ENCODE measurements at regions not wholly inside any gene's neighbourhood (a gene's known extent, or its start where the extent isn't known, plus 50 kb on each side); places are given as distances from the start of the nearest gene placed in this dataset.

DNA sequence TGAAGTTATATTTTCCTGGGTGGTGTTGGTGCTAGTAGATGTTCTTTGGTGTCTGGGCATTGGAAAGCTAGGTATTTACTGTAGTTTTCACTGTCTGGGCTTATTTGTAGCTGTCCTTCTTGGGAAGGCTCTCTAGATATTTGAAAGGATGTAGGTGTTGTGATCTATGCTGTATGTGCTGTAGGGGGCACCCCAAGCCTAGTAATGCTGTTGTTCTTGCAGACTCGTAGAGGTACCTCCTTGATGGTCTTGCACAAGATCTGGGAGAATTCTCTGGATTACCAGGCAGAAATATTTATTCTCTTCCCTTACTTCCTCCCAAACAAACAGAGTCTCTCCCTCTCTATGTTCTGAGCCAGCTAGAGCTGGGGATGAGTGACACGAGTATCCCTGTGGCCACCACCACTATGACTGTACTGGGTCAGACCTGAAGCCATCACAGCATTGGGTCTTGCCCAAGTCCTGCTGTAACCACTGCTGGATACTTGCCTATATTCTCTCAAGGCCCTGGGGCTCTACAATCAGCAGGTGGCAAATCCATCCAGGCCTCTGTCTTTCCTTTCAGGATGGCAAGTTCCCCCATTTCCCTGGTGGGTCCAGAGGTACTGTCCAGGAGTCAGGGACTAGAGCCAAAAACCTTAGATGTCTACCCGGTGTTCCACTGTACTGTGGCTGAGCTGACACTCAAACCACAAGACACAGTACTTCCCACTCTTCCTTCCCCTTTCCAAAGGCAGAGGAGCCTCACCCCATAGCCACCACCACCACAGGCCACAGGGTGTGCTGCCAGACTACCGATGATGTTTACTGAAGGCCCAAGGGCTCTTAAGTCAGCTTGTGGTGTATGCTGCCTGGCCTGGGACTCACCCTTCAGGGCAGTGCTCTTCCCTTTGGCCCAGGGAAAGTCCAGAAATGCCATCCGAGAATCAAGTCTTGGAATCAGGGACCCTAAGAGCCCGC, 195.2 kb upstream of the DPPA4 start:
- H3K4me1 Mint-ChIP-seq (ENCODE audit: low read depth) = no peaks in the 10 kb centered on the region
- H3K27me3 Mint-ChIP-seq = no peaks in the 10 kb centered on the region
- H3K36me3 Mint-ChIP-seq (ENCODE audit: low read depth) = no peaks in the 10 kb centered on the region
- no peak overlapping the region for H3K27ac Mint-ChIP-seq
- H3K9me3 Mint-ChIP-seq = peaks cover 4% of the 10 kb centered on the region
- H3K4me3 Mint-ChIP-seq = no peak overlapping the region

DNA sequence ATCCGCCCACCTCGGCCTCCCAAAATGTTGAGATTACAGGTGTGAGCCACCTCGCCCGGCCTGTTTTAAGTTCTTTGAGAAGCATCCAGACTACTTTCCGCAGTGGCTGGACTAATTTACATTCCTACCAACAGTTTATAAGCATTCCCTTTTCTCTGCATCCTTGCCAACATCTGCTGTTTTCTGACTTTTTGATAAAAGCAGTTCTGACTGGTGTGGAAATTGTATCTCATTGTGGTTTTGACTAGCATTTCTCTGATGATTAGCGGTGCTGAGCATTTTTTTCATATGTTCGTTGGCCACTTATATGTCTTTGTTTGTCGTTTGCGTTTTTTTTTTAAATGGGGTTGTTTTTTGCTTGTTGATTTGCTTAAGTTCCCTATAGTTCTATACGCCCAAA, 208.4 kb upstream of the DPPA4 start:
- Mint-ChIP-seq H3K27me3 (no peaks in the 10 kb centered on the region), H3K27ac (no peak overlapping the region), H3K36me3 (ENCODE audit: low read depth) (no peaks in the 10 kb centered on the region)

DNA sequence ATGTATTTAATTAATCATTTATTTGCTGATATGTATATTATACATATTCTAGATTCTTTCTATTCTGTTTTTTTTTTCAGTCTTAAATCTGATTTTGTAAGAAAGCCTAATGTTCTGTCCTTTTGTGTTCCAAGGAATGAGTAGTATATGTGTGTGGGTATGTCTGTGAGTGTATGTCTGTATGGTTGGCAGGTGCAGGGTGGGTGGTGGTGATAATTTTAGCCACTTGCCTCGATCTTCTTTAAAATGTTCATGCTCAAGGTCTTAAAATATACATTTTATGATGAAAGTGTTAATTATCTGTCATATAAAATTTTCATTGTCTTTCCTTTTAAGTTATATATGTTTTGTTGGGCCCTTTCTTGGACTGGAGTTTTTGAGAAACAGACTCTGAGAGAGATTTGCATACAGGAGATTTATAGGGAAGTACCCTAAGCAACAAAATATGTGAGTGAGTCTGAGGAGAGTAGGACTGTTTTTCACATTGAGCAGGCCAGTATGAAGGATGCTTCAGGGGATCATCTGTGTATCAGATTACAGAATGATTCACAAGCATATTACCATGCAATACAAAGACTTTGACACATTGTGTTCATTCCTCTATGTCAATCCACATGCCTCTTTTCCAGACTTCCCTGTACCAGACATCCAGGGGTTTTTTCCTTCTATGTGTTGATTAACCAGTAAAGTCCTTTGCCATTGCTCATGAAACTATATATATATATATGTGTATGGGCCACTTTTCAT, 211.0 kb upstream of the DPPA4 start:
- H3K4me1 Mint-ChIP-seq (ENCODE audit: low read depth) = peaks cover 12% of the 10 kb centered on the region
- H3K27me3 Mint-ChIP-seq = no peaks in the 10 kb centered on the region
- no peaks in the 10 kb centered on the region for H3K9me3 Mint-ChIP-seq
- H3K4me3 Mint-ChIP-seq = no peak overlapping the region
- no peak overlapping the region for H3K27ac Mint-ChIP-seq
- no peaks in the 10 kb centered on the region for H3K36me3 Mint-ChIP-seq (ENCODE audit: low read depth)

More for the DNA sequence above, 208.4 kb upstream of the DPPA4 start:
- Mint-ChIP-seq H3K4me1 (ENCODE audit: low read depth) (no peaks in the 10 kb centered on the region), H3K9me3 (no peaks in the 10 kb centered on the region), H3K4me3 (no peak overlapping the region)

DNA sequence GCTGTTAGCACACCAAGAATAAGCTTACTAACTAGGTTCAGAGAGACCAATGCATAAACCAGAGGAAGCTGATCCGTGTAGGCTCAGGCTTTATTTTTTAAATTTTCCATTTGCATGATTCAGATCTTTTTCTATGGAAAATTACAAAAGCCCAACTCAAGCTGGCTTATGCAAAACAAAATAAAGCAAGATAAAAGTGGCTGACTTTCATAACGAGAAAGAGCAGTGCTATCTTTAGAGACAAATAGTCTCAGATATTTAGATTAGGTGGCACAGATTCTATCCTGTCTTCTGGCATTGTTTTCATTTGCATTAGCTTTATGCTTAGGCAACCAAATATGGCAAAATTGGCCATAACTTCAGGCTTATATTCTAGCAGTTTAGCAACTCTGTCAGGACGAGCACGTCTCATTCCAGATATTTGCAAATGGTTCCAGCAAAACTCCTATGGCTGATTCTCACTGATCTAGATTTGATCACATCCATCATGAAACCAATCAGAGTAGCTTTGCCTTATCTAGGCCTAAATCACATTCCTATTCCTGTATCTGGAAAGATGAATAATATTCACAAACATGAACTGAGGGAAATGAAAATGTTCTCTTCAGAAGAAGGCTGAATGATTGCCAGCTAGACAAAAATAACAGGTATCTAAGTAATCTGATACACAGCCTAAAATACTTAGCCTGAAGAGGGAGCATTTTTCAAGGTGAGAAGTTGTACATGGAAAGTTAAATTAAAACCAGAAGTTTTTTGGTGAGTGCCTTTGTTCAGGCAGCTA, 216.4 kb upstream of the DPPA4 start:
- H3K4me3 Mint-ChIP-seq = no peak overlapping the region
- H3K36me3 Mint-ChIP-seq (ENCODE audit: low read depth) = no peaks in the 10 kb centered on the region
- H3K9me3 Mint-ChIP-seq = peaks cover 12% of the 10 kb centered on the region
- no peaks in the 10 kb centered on the region for H3K27me3 Mint-ChIP-seq
- H3K27ac Mint-ChIP-seq = no peak overlapping the region
- peaks cover 21% of the 10 kb centered on the region for H3K4me1 Mint-ChIP-seq (ENCODE audit: low read depth)

DNA sequence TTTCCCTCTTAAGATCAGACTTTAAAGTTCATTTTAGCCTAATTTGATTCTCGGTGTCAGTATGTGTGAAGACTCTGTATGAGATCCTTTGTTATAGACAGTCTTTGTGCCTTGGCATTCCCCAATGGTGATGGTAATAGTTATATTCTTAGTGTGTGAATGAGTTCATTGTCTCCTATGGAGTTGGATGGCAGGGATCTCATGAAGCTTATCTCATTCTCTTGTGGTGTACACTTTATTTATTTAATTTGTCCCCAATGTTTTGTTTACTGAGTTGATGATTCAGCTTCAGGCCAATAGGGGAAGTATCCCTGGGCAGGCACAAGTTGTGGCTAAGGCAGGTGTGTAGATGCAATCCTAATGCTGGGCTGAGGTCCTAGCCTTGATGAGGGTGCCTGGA, 222.0 kb upstream of the DPPA4 start:
- Mint-ChIP-seq H3K4me1 (ENCODE audit: low read depth) (peaks cover 12% of the 10 kb centered on the region), H3K9me3 (peaks cover 22% of the 10 kb centered on the region), H3K27ac (no peak overlapping the region), H3K27me3 (no peaks in the 10 kb centered on the region), H3K4me3 (no peak overlapping the region), H3K36me3 (ENCODE audit: low read depth) (peaks cover 5% of the 10 kb centered on the region)

DNA sequence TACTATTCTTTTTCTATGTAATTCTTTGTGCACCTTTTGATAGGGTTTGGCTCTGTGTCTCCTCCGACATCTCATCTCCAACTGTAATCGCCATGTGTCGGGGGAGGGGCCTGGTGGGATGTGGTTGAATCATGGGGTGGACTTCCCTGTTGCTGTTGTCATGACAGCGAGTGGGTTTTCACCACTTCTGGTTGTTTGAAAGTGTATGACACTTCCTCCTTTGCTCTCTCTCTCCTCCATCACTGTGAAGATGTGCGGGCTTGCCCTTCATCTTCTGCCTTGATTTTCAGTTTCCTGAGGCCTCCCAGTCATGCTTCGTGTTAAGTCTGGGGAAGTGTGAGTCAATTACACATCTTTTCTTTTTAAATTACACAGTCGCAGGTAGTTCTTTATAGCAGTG, 225.8 kb upstream of the DPPA4 start:
- Mint-ChIP-seq H3K27ac (peak overlapping the region; percentile 53), H3K4me1 (ENCODE audit: low read depth) (peaks cover 12% of the 10 kb centered on the region), H3K36me3 (ENCODE audit: low read depth) (peaks cover 5% of the 10 kb centered on the region), H3K27me3 (no peaks in the 10 kb centered on the region), H3K9me3 (peaks cover 19% of the 10 kb centered on the region), H3K4me3 (peak overlapping the region; percentile 28)

DNA sequence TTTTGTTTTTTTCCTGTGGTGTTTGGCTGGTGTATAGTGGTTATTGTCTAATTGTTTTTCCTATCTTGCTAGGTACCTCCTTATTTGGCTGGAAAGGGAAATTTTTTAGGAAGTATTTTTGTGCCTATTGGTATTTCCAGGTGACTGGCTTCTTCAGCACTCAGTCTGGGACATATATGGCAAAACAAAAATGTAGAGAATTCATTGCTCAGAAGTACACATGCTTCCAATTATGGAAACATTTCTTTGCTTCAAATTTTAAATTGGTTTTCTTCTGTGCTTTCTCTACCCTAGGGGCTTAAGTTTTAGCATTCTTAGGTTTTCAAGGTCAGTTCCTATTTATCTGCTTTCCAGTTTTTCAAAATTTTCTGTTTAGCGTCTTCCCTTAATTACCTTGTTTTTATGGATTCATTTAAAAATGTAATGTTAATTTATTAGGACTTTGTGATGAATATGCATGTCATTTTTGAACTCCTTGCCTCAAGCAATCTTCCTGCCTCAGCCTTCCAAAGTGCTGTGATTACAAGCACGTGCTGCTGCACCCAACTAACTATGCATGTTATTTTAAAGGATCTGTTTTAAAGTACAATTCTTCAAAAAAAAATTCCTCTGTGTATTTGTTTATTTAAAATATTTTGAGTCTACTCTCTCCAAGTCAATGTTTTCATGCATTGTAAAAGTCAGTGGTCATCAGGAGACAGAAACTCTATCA, 231.9 kb upstream of the DPPA4 start:
- Mint-ChIP-seq H3K36me3 (ENCODE audit: low read depth) (no peaks in the 10 kb centered on the region), H3K4me1 (ENCODE audit: low read depth) (no peaks in the 10 kb centered on the region), H3K9me3 (peaks cover 5% of the 10 kb centered on the region), H3K27ac (no peak overlapping the region), H3K27me3 (no peaks in the 10 kb centered on the region), H3K4me3 (no peak overlapping the region)

DNA sequence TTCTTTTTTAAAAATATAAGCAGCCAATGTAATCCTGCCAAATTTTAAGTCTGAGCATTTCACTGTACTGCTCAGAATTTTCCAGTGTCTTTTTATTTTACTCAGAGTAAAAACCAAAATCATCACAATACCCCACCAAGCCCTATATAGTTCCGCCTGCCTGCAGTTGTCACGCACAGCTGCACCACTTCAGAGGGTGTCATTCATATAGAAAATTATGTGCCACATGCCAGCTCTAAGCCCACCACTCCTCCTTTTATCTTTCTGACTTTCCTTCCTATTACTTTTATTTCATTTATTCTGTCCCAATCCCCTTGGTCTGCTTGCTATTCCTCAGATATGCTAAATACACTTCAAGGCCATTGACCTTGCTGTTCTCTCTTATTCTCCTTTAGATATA, 233.1 kb upstream of the DPPA4 start:
- no peak overlapping the region for H3K27ac Mint-ChIP-seq
- H3K27me3 Mint-ChIP-seq = no peaks in the 10 kb centered on the region
- H3K36me3 Mint-ChIP-seq (ENCODE audit: low read depth) = no peaks in the 10 kb centered on the region
- no peak overlapping the region for H3K4me3 Mint-ChIP-seq
- H3K4me1 Mint-ChIP-seq (ENCODE audit: low read depth) = no peaks in the 10 kb centered on the region
- H3K9me3 Mint-ChIP-seq = peaks cover 5% of the 10 kb centered on the region

DNA sequence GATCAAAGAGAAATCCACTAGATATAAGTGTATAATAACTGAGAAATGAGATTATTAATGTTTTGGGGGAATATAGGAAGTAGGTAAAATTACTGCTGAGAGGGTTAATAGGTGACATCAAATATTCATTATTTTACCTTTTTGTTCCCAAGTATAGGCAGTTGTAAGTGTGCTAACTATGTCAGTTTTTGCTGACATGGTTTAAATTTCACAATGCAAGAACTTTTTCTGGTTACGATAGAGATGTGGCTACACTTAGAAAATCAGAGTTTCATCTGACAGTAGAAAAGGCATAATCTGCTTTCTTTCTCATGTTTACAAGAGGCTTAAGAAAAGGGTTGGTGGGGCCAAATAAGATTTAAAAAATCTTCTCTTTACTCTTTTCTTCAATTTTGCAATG, 235.0 kb upstream of the DPPA4 start:
- no peaks in the 10 kb centered on the region for H3K4me1 Mint-ChIP-seq (ENCODE audit: low read depth)
- peaks cover 5% of the 10 kb centered on the region for H3K9me3 Mint-ChIP-seq
- H3K36me3 Mint-ChIP-seq (ENCODE audit: low read depth) = no peaks in the 10 kb centered on the region
- no peaks in the 10 kb centered on the region for H3K27me3 Mint-ChIP-seq
- H3K4me3 Mint-ChIP-seq = no peak overlapping the region
- H3K27ac Mint-ChIP-seq = no peak overlapping the region

DNA sequence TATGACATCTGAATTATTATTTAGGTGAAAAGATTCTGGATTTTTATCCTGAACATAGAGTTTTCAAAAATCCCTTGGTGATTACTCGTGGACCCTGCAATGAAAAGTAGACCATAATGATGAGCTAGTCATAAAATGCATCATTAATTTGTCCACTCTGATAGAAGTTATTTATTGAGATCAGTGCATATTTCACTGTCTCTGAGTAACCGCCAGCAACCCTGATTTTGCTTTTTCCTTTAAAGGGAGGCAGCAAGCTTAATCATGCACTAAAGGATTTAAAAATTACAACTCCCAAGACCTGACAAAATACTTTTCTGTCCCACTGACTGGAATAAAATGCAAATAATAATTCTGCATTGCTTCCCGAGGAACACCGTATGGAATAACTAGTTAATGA, 259.6 kb upstream of the DPPA4 start:
- no peaks in the 10 kb centered on the region for H3K4me1 Mint-ChIP-seq (ENCODE audit: low read depth)
- no peak overlapping the region for H3K27ac Mint-ChIP-seq
- H3K27me3 Mint-ChIP-seq = no peaks in the 10 kb centered on the region
- no peak overlapping the region for H3K4me3 Mint-ChIP-seq
- peaks cover 8% of the 10 kb centered on the region for H3K9me3 Mint-ChIP-seq
- H3K36me3 Mint-ChIP-seq (ENCODE audit: low read depth) = no peaks in the 10 kb centered on the region

DNA sequence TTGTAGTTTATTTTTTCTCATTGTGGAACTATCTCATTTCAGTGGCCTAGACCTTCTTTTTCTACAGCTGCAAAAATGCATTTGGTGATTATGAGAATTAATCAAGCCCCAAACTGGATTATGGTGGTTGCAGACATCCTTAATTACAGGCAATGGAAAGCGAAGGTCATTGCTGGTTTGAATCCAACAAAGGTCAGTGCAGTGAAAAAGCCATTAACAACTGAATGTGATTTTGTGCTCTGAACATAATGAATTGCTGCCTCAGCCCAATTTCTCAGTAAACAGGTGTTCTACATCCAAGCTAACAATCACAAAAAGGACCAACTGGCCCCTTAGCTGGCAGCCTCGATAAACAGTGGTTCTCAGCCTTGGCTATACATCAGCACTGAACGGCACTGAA, 260.1 kb upstream of the DPPA4 start:
- no peaks in the 10 kb centered on the region for H3K36me3 Mint-ChIP-seq (ENCODE audit: low read depth)
- no peak overlapping the region for H3K27ac Mint-ChIP-seq
- H3K27me3 Mint-ChIP-seq = no peaks in the 10 kb centered on the region
- H3K4me3 Mint-ChIP-seq = no peak overlapping the region
- no peaks in the 10 kb centered on the region for H3K4me1 Mint-ChIP-seq (ENCODE audit: low read depth)
- H3K9me3 Mint-ChIP-seq = peaks cover 8% of the 10 kb centered on the region

DNA sequence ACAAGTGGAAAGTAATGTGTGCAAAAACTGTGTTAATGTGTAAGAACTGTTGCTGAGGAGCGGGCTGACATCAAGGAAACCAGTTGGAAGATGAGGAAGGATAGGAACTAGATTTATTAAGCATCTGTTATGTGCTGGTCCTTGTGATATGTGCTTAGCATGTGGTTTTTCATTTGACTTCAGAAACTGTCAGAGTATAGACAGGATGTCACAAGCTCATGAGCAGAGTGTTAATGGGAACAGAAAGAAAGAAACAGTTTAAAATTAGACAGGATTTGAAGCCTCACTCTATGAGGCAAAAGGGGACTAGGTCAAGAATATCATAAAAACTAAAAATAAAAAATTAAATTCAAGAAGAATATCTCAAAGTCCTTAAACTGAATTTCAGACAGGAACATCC, 270.6 kb upstream of the DPPA4 start:
- Mint-ChIP-seq H3K9me3 (peaks cover 4% of the 10 kb centered on the region), H3K27ac (no peak overlapping the region), H3K36me3 (ENCODE audit: low read depth) (no peaks in the 10 kb centered on the region), H3K27me3 (no peaks in the 10 kb centered on the region), H3K4me1 (ENCODE audit: low read depth) (no peaks in the 10 kb centered on the region), H3K4me3 (no peak overlapping the region)

DNA sequence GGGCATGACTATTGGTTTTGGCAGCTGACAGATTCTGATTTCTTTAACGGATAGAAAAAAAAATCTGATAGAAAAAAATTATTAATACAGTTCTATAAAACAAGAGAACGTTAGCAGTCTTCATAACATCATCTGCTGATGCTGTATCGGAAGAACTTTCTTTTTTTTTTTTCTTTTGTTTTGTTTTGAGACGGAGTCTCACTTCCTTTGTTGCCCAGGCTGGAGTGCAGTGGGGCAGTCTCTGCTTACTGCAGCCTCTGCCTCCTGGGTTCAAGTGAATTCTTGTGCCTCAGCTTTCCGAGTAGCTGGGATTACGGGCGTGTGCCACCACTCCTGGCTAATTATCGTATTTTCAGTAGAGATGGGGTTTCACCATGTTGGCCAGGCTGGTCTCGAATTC, 271.2 kb upstream of the DPPA4 start:
- Mint-ChIP-seq H3K4me1 (ENCODE audit: low read depth) (no peaks in the 10 kb centered on the region), H3K9me3 (peaks cover 4% of the 10 kb centered on the region), H3K36me3 (ENCODE audit: low read depth) (no peaks in the 10 kb centered on the region), H3K27ac (no peak overlapping the region), H3K27me3 (no peaks in the 10 kb centered on the region), H3K4me3 (no peak overlapping the region)

DNA sequence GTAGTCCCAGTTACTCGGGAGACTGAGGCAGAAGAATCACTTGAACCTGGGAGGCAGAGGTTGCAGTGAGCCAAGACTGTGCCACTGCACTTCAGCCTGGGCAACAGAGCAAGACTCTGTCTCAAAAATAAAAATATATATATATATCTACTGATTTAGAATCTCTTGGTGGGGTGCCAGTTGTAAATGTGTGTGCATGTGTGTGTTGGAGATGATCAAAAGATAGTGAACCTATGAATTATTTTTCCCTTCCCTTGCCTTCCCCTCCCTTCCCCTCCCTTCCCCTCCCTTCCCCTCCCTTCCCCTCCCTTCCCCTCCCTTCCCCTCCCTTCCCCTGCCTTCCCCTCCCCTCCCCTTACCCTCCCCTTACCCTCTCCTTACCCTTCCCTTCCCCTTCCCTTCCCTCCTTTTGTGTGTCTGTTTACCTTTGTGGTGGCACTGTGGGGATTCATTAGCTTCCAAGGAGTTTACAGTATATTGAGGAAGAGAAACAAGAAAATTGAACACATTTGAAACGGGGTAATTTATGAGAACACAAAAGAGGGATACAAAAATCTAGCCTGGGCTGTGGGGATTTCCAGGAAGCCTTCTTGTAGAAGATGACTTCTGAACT, 281.5 kb upstream of the DPPA4 start:
- no peaks in the 10 kb centered on the region for H3K4me1 Mint-ChIP-seq (ENCODE audit: low read depth)
- H3K27me3 Mint-ChIP-seq = no peaks in the 10 kb centered on the region
- H3K36me3 Mint-ChIP-seq (ENCODE audit: low read depth) = no peaks in the 10 kb centered on the region
- H3K27ac Mint-ChIP-seq = no peak overlapping the region
- no peaks in the 10 kb centered on the region for H3K9me3 Mint-ChIP-seq
- H3K4me3 Mint-ChIP-seq = no peak overlapping the region
